Neuronal stem cell (in vitro differentiated cells): ENCODE measurements at regions not wholly inside any gene's neighbourhood (a gene's known extent, or its start where the extent isn't known, plus 50 kb on each side); places are given as distances from the start of the nearest gene placed in this dataset.

ENCODE experiments used
- DNase-seq: peaks from one replicate; pipeline ENCODE4 v3.0.0-alpha.2; 2013; ENCODE audit warnings: low spot score
- H2AFZ ChIP-seq: one replicate; pipeline ENCODE4 v1.6.1; 2013; ENCODE audit warnings: mild to moderate bottlenecking, low read length, inconsistent platforms
- H2AK5ac ChIP-seq: 2 replicates; pipeline ENCODE4 v1.6.1; 2013; ENCODE audit warnings: low read depth, mild to moderate bottlenecking, inconsistent platforms, low read length, moderate library complexity, mixed read lengths
- H2BK120ac ChIP-seq: 2 replicates; pipeline ENCODE4 v1.6.1; 2013; ENCODE audit warnings: low read depth, mild to moderate bottlenecking, inconsistent platforms, low read length, moderate library complexity, mixed read lengths
- H2BK12ac ChIP-seq: one replicate; pipeline ENCODE4 v1.6.1; 2013; ENCODE audit warnings: low read length, inconsistent platforms
- H2BK15ac ChIP-seq: 2 replicates; pipeline ENCODE4 v1.6.1; 2013; ENCODE audit warnings: mild to moderate bottlenecking, low read length, inconsistent platforms, mixed read lengths
- H2BK5ac ChIP-seq: one replicate; pipeline ENCODE4 v1.6.1; 2013; ENCODE audit warnings: inconsistent platforms, mild to moderate bottlenecking, low read length, moderate library complexity
- H3K14ac ChIP-seq: one replicate; pipeline ENCODE4 v1.6.1; 2013; ENCODE audit warnings: low read length, inconsistent platforms
- H3K18ac ChIP-seq: 2 replicates; pipeline ENCODE4 v1.6.1; 2013; ENCODE audit warnings: low read length, inconsistent platforms
- H3K23ac ChIP-seq: 2 replicates; pipeline ENCODE4 v1.6.1; 2013; ENCODE audit warnings: low read depth, mild to moderate bottlenecking, mixed read lengths, low read length, inconsistent platforms; ENCODE audit not compliant: poor library complexity
- H3K27ac ChIP-seq: replicated peaks from 3 replicates; pipeline ENCODE4 v1.5.1; 2013; ENCODE audit warnings: low read length, inconsistent platforms
- H3K27me3 ChIP-seq, 3 experiments: 2 replicates each; pipeline ENCODE4 v1.6.1; 2013; ENCODE audit warnings: low read length in 3 of 3, mild to moderate bottlenecking in 2 of 3, inconsistent platforms in 1 of 3, low read depth in 1 of 3, mixed read lengths in 1 of 3, moderate library complexity in 1 of 3; ENCODE audit not compliant: control insufficient read depth in 3 of 3, insufficient read depth in 3 of 3
- H3K36me3 ChIP-seq, 2 donors: replicated peaks in 1 of 2; 2 replicates each; pipeline ENCODE4 v1.6.1; 2013; ENCODE audit warnings: low read length in 2 of 2; ENCODE audit not compliant: control insufficient read depth in 2 of 2, insufficient read depth in 2 of 2
- H3K4ac ChIP-seq: 2 replicates; pipeline ENCODE4 v1.6.1; 2013; ENCODE audit warnings: inconsistent platforms, mild to moderate bottlenecking, low read length, moderate library complexity
- H3K4me1 ChIP-seq, 2 donors: 1 replicate in 1 of 2; 2 replicates in 1 of 2; pipeline ENCODE4 v1.6.1; 2013; ENCODE audit warnings: low read length in 2 of 2, low read depth in 1 of 2; ENCODE audit not compliant: control insufficient read depth in 2 of 2, insufficient read depth in 1 of 2
- H3K4me2 ChIP-seq: one replicate; pipeline ENCODE4 v1.6.1; 2013; ENCODE audit warnings: mild to moderate bottlenecking, low read length, inconsistent platforms; ENCODE audit not compliant: insufficient read depth, poor library complexity, severe bottlenecking
- H3K4me3 ChIP-seq, 2 donors: 2 replicates each; pipeline ENCODE4 v1.5.1; 2013; ENCODE audit warnings: low read length in 2 of 2, mild to moderate bottlenecking in 2 of 2, inconsistent platforms in 1 of 2, moderate library complexity in 1 of 2
- H3K79me1 ChIP-seq: one replicate; pipeline ENCODE4 v1.6.1; 2013; ENCODE audit warnings: low read depth, mild to moderate bottlenecking, inconsistent platforms, low read length, moderate library complexity
- H3K9ac ChIP-seq: one replicate; pipeline ENCODE4 v1.6.1; 2013; ENCODE audit warnings: mild to moderate bottlenecking, low read depth, low read length, inconsistent platforms; ENCODE audit not compliant: poor library complexity
- H3K9me3 ChIP-seq, 2 donors: replicated peaks in 1 of 2; 2 replicates each; pipeline versions ENCODE3 to v1.6.1; 2013; ENCODE audit warnings: low read length in 2 of 2, mild to moderate bottlenecking in 2 of 2, inconsistent platforms in 1 of 2, low read depth in 1 of 2, mixed read lengths in 1 of 2, moderate library complexity in 1 of 2; ENCODE audit not compliant: control insufficient read depth in 2 of 2, insufficient read depth in 1 of 2
- H4K8ac ChIP-seq: one replicate; pipeline ENCODE4 v1.6.1; 2013; ENCODE audit warnings: low read depth, mild to moderate bottlenecking, inconsistent platforms, low read length, moderate library complexity
- H4K91ac ChIP-seq: one replicate; pipeline ENCODE4 v1.6.1; 2013; ENCODE audit warnings: low read length, low read depth, mild to moderate bottlenecking, inconsistent platforms; ENCODE audit not compliant: poor library complexity
- WGBS, 2 donors: extraction: QIAGEN DNeasy Blood & Tissue Kit; methylation state at CpG; one replicate each; pipeline ENCODE4 v1.1.7; 2013; ENCODE audit warnings: missing lambda C conversion rate in 2 of 2, mixed read lengths in 1 of 2; ENCODE audit not compliant: insufficient read length in 2 of 2, insufficient replicate concordance in 1 of 2; ENCODE audit errors: extremely low coverage in 2 of 2; 5-methylcytosine and 5-hydroxymethylcytosine counted together

GRCh38 chr2:59256290-59256689 is 1015.2 kb upstream of the FANCL start:
- Histone ChIP-seq H3K14ac (no peak overlapping the region), H2BK5ac (no peak overlapping the region), H3K23ac (no peak overlapping the region), H3K9me3 (no peaks in the 10 kb centered on the region), H2BK120ac (no peak overlapping the region), H3K4ac (no peak overlapping the region), H3K27me3 (no peaks in the 10 kb centered on the region), H4K8ac (no peak overlapping the region), H3K36me3 (no peaks in the 10 kb centered on the region), H3K4me3 (no peak overlapping the region), H2BK15ac (no peak overlapping the region), H3K18ac (no peak overlapping the region), H3K4me2 (no peak overlapping the region), H2BK12ac (no peak overlapping the region), H4K91ac (no peak overlapping the region), H3K27ac (no peak overlapping the region), H2AK5ac (no peak overlapping the region), H3K79me1 (no peaks in the 10 kb centered on the region), H3K4me1 (peaks cover 0 to 2% of the 10 kb centered on the region in 2 donors), H3K9ac (no peak overlapping the region), H2AFZ (no peak overlapping the region)
- no peak for DNase-seq
- no CpG with 5 or more reads among the region's 4 CpGs for WGBS, 2 donors

- no peak overlapping the region for H3K4ac ChIP-seq
- no peaks in the 10 kb centered on the region for H3K27me3 ChIP-seq
- no peak overlapping the region for H3K4me2 ChIP-seq
- no peak overlapping the region for H3K4me3 ChIP-seq
- no peak overlapping the region for H3K9ac ChIP-seq
- no peak overlapping the region for H2BK5ac ChIP-seq
- no peak for DNase-seq
- H2BK12ac ChIP-seq, result no peak overlapping the region
- no peak overlapping the region for H4K91ac ChIP-seq
- H2AFZ ChIP-seq, result no peak overlapping the region
- no peak overlapping the region for H2BK120ac ChIP-seq
- no peaks in the 10 kb centered on the region for H3K79me1 ChIP-seq
- no peak overlapping the region for H2BK15ac ChIP-seq
- peaks cover 3 to 11% of the 10 kb centered on the region in 2 donors for H3K4me1 ChIP-seq
- no peak overlapping the region for H3K23ac ChIP-seq
- H3K14ac ChIP-seq, result no peak overlapping the region
- H2AK5ac ChIP-seq, result no peak overlapping the region
- H3K27ac ChIP-seq, result no peak overlapping the region
- H3K18ac ChIP-seq, result no peak overlapping the region
- H3K9me3 ChIP-seq, result no peaks in the 10 kb centered on the region
- H4K8ac ChIP-seq, result no peak overlapping the region
- WGBS, 2 donors, result no CpG with 5 or more reads among the region's 1 CpG
- no peaks in the 10 kb centered on the region for H3K36me3 ChIP-seq
Observed at GRCh38 chr2:59254279-59254678, 1013.2 kb upstream of the FANCL start.

GRCh38 chr2:59250307-59250677 is 1009.2 kb upstream of the FANCL start:
- H3K4me1 ChIP-seq, result peaks cover 3 to 12% of the 10 kb centered on the region in 2 donors
- H4K8ac ChIP-seq, result no peak overlapping the region
- no peak overlapping the region for H4K91ac ChIP-seq
- no peak overlapping the region for H3K27ac ChIP-seq
- H2BK5ac ChIP-seq, result no peak overlapping the region
- no peaks in the 10 kb centered on the region for H3K36me3 ChIP-seq
- no peak overlapping the region for H2BK120ac ChIP-seq
- no peak overlapping the region for H2BK15ac ChIP-seq
- H3K4ac ChIP-seq, result no peak overlapping the region
- H3K27me3 ChIP-seq, result no peaks in the 10 kb centered on the region
- no peak overlapping the region for H3K4me3 ChIP-seq
- H3K79me1 ChIP-seq, result no peaks in the 10 kb centered on the region
- no peak overlapping the region for H3K9ac ChIP-seq
- no peaks in the 10 kb centered on the region for H3K9me3 ChIP-seq
- H3K4me2 ChIP-seq, result no peak overlapping the region
- H3K14ac ChIP-seq, result no peak overlapping the region
- H2AFZ ChIP-seq, result peak overlapping the region; percentile 78
- no peak overlapping the region for H2AK5ac ChIP-seq
- H2BK12ac ChIP-seq, result no peak overlapping the region
- no peak overlapping the region for H3K23ac ChIP-seq
- no peak overlapping the region for H3K18ac ChIP-seq
- WGBS, 2 donors, result no CpG with 5 or more reads among the region's 1 CpG
- DNase-seq, result no peak

- H2BK12ac ChIP-seq, result no peak overlapping the region
- H3K23ac ChIP-seq, result no peak overlapping the region
- H3K79me1 ChIP-seq, result no peaks in the 10 kb centered on the region
- H3K9me3 ChIP-seq, result no peaks in the 10 kb centered on the region
- no peak overlapping the region for H3K27ac ChIP-seq
- H3K4me3 ChIP-seq, result peak overlapping the region in 1 of 2 donors; percentile 11
- no peak overlapping the region for H2BK15ac ChIP-seq
- H3K18ac ChIP-seq, result no peak overlapping the region
- H3K27me3 ChIP-seq, result no peaks in the 10 kb centered on the region
- peak; percentile 30 for DNase-seq
- H2AFZ ChIP-seq, result peak overlapping the region; percentile 78
- no peak overlapping the region for H2AK5ac ChIP-seq
- no peak overlapping the region for H4K91ac ChIP-seq
- peak overlapping the region; percentile 67 for H3K14ac ChIP-seq
- no peak overlapping the region for H2BK120ac ChIP-seq
- H4K8ac ChIP-seq, result no peak overlapping the region
- H3K4me1 ChIP-seq, result peaks cover 3 to 12% of the 10 kb centered on the region in 2 donors
- H3K36me3 ChIP-seq, result no peaks in the 10 kb centered on the region
- H2BK5ac ChIP-seq, result no peak overlapping the region
- no CpG with 5 or more reads among the region's 23 CpGs for WGBS, 2 donors
- H3K4me2 ChIP-seq, result no peak overlapping the region
- no peak overlapping the region for H3K4ac ChIP-seq
- H3K9ac ChIP-seq, result no peak overlapping the region
Observed at GRCh38 chr2:59249441-59250306, 1008.5 kb upstream of the FANCL start.
